GM12878 (cell line): ENCODE measurements at regions not wholly inside any gene's neighbourhood (a gene's known extent, or its start where the extent isn't known, plus 50 kb on each side); places are given as distances from the start of the nearest gene placed in this dataset.

Source experiments
- EED ChIP-seq: sonication (generic); IDR thresholded peaks from 2 replicates; pipeline ENCODE4 v1.6.1; 2016; ENCODE audit warnings: antibody characterized with exemption, low read depth
- ETV6 ChIP-seq, 2 experiments: fragments of 450-650 bp in 1 of 2; IDR thresholded peaks in 1 of 2; conservative IDR thresholded peaks in 1 of 2; 2 replicates each; pipeline ENCODE4 v1.6.1; 2014; ENCODE audit warnings: antibody characterized with exemption in 1 of 2, borderline replicate concordance in 1 of 2, low read depth in 1 of 2, mild to moderate bottlenecking in 1 of 2, moderate library complexity in 1 of 2
- NFYB ChIP-seq: IDR thresholded peaks from 2 replicates; pipeline ENCODE4 v1.6.1; 2011; ENCODE audit warnings: low read depth, mild to moderate bottlenecking, low read length, improper control_type of control experiment, moderate library complexity; ENCODE audit not compliant: insufficient read depth
- RBBP5 ChIP-seq: fragments of 200-600 bp; sonication (generic); conservative IDR thresholded peaks from 2 replicates; pipeline ENCODE4 v1.6.1; 2016
- STAT1 ChIP-seq: fragments of 450-650 bp; conservative IDR thresholded peaks from 2 replicates; pipeline ENCODE4 v1.6.1; 2014; ENCODE audit warnings: antibody characterized with exemption, mild to moderate bottlenecking
- ZNF24 ChIP-seq: fragments of 450-650 bp; IDR thresholded peaks from 2 replicates; pipeline ENCODE4 v1.6.1; 2017; ENCODE audit warnings: antibody characterized with exemption, mild to moderate bottlenecking
- TF ChIP-seq, protein P1 (sequence below): fragments of 450-650 bp; formaldehyde crosslinking; IDR thresholded peaks from 2 replicates; pipeline ENCODE4 v1.4.0; 2022; ENCODE audit warnings: mild to moderate bottlenecking, moderate library complexity
- TF ChIP-seq, protein P2 (sequence below): fragments of 450-650 bp; formaldehyde crosslinking; IDR thresholded peaks from 2 replicates; pipeline ENCODE4 v1.4.0; 2020; ENCODE audit warnings: mild to moderate bottlenecking, moderate library complexity

DNA sequence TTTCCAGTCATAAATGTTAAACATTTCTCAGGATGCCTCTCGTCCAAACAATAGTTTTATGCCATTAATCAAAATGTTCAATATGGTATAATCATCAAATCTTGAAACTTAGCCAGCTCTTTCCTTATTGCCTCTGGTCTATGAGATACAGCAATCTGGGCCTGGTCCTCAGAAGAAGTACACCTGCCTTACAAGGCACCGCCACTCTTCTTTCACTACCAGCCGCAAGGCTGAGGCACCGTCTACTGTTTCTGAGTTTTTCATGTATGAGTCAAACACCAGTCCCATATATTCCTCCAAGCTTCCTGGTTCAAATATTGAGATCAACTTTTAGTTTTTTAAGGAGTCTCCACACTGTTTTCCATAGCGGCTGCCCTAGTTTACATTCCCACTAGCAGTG lies 600.6 kb upstream of the FAT3 start (continued):
- TF ChIP-seq, protein P1, sequence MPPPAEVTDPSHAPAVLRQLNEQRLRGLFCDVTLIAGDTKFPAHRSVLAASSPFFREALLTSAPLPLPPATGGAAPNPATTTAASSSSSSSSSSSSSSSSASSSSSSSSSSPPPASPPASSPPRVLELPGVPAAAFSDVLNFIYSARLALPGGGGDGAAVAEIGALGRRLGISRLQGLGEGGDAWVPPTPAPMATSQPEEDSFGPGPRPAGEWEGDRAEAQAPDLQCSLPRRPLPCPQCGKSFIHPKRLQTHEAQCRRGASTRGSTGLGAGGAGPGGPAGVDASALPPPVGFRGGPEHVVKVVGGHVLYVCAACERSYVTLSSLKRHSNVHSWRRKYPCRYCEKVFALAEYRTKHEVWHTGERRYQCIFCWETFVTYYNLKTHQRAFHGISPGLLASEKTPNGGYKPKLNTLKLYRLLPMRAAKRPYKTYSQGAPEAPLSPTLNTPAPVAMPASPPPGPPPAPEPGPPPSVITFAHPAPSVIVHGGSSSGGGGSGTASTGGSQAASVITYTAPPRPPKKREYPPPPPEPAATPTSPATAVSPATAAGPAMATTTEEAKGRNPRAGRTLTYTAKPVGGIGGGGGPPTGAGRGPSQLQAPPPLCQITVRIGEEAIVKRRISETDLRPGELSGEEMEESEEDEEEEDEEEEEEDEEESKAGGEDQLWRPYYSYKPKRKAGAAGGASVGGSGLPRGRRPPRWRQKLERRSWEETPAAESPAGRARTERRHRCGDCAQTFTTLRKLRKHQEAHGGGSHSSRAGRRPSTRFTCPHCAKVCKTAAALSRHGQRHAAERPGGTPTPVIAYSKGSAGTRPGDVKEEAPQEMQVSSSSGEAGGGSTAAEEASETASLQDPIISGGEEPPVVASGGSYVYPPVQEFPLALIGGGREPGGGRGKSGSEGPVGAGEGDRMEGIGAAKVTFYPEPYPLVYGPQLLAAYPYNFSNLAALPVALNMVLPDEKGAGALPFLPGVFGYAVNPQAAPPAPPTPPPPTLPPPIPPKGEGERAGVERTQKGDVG: no peak
- TF ChIP-seq RBBP5: no peak
- no peak for TF ChIP-seq ZNF24
- no peak for TF ChIP-seq STAT1
- TF ChIP-seq, protein P2, sequence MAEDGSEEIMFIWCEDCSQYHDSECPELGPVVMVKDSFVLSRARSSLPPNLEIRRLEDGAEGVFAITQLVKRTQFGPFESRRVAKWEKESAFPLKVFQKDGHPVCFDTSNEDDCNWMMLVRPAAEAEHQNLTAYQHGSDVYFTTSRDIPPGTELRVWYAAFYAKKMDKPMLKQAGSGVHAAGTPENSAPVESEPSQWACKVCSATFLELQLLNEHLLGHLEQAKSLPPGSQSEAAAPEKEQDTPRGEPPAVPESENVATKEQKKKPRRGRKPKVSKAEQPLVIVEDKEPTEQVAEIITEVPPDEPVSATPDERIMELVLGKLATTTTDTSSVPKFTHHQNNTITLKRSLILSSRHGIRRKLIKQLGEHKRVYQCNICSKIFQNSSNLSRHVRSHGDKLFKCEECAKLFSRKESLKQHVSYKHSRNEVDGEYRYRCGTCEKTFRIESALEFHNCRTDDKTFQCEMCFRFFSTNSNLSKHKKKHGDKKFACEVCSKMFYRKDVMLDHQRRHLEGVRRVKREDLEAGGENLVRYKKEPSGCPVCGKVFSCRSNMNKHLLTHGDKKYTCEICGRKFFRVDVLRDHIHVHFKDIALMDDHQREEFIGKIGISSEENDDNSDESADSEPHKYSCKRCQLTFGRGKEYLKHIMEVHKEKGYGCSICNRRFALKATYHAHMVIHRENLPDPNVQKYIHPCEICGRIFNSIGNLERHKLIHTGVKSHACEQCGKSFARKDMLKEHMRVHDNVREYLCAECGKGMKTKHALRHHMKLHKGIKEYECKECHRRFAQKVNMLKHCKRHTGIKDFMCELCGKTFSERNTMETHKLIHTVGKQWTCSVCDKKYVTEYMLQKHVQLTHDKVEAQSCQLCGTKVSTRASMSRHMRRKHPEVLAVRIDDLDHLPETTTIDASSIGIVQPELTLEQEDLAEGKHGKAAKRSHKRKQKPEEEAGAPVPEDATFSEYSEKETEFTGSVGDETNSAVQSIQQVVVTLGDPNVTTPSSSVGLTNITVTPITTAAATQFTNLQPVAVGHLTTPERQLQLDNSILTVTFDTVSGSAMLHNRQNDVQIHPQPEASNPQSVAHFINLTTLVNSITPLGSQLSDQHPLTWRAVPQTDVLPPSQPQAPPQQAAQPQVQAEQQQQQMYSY (CRISPR knock-in tag): no peak
- no peak for TF ChIP-seq NFYB
- TF ChIP-seq ETV6 (conservative IDR thresholded peaks at IDR 0.05 in 1 of 2, IDR thresholded peaks at IDR 0.05 in 1 of 2; ENCODE audit: borderline replicate concordance in 1 of 2, low read depth in 1 of 2): no peak
- TF ChIP-seq EED: no peak
